COLO668 (cell line): ENCODE measurements at regions not wholly inside any gene's neighbourhood (a gene's known extent, or its start where the extent isn't known, plus 50 kb on each side); places are given as distances from the start of the nearest gene placed in this dataset.

ENCODE experiments used
- DNase-seq: peaks from one replicate; lab custom pipeline; 2025; ENCODE audit not compliant: unreplicated experiment; lab: John Stamatoyannopoulos, UW

GRCh38 chr13:104460554-104460953 lies 1394.3 kb upstream of the SLC10A2 start:
- DNase-seq = no peak

GRCh38 chr13:104450006-104450405 lies 1383.8 kb upstream of the SLC10A2 start:
- no peak for DNase-seq

- DNase-seq = no peak
Observed at GRCh38 chr13:104447348-104447747, 1381.1 kb upstream of the SLC10A2 start.

GRCh38 chr13:104442536-104442935 lies 1376.3 kb upstream of the SLC10A2 start:
- no peak for DNase-seq

- DNase-seq = no peak
Observed at GRCh38 chr13:104436555-104436954, 1370.3 kb upstream of the SLC10A2 start.

- no peak for DNase-seq
Observed at GRCh38 chr13:104431895-104432294, 1365.7 kb upstream of the SLC10A2 start.

GRCh38 chr13:104426435-104426834 lies 1360.2 kb upstream of the SLC10A2 start:
- no peak for DNase-seq

GRCh38 chr13:104422668-104423067 lies 1356.5 kb upstream of the SLC10A2 start:
- no peak for DNase-seq

GRCh38 chr13:104416973-104417372 lies 1350.8 kb upstream of the SLC10A2 start:
- DNase-seq = no peak

GRCh38 chr13:104414771-104415170 lies 1348.6 kb upstream of the SLC10A2 start:
- no peak for DNase-seq

GRCh38 chr13:104414181-104414580 lies 1348.0 kb upstream of the SLC10A2 start:
- no peak for DNase-seq

- no peak for DNase-seq
Observed at GRCh38 chr13:104411141-104411765, 1345.0 kb upstream of the SLC10A2 start.

GRCh38 chr13:104408733-104409132 lies 1342.5 kb upstream of the SLC10A2 start:
- no peak for DNase-seq

- DNase-seq = no peak
Observed at GRCh38 chr13:104404325-104404724, 1338.1 kb upstream of the SLC10A2 start.

- no peak for DNase-seq
Observed at GRCh38 chr13:104389691-104390090, 1323.5 kb upstream of the SLC10A2 start.

- no peak for DNase-seq
Observed at GRCh38 chr13:104387510-104387909, 1321.3 kb upstream of the SLC10A2 start.

- no peak for DNase-seq
Observed at GRCh38 chr13:104385404-104385803, 1319.2 kb upstream of the SLC10A2 start.

- no peak for DNase-seq
Observed at GRCh38 chr13:104382951-104383350, 1316.7 kb upstream of the SLC10A2 start.

- DNase-seq = no peak
Observed at GRCh38 chr13:104376588-104376987, 1310.4 kb upstream of the SLC10A2 start.

GRCh38 chr13:104375614-104376013 lies 1309.4 kb upstream of the SLC10A2 start:
- no peak for DNase-seq

- DNase-seq = no peak
Observed at GRCh38 chr13:104372095-104372655, 1306.0 kb upstream of the SLC10A2 start.

- DNase-seq = no peak
Observed at GRCh38 chr13:104365430-104365829, 1299.2 kb upstream of the SLC10A2 start.
